CD4-positive, alpha-beta T cell treated with Interleukin-17A for 1 hour (primary cell): ENCODE measurements at regions not wholly inside any gene's neighbourhood (a gene's known extent, or its start where the extent isn't known, plus 50 kb on each side); places are given as distances from the start of the nearest gene placed in this dataset.
"Not testable (repeated sequence)": the region's sequence is repeated elsewhere in the genome, so short reads cannot be mapped to it uniquely, and the experiment has no call there.

Experiments
- DNase-seq: peaks from one replicate; pipeline ENCODE4 v3.0.0-alpha.2; 2020

DNA sequence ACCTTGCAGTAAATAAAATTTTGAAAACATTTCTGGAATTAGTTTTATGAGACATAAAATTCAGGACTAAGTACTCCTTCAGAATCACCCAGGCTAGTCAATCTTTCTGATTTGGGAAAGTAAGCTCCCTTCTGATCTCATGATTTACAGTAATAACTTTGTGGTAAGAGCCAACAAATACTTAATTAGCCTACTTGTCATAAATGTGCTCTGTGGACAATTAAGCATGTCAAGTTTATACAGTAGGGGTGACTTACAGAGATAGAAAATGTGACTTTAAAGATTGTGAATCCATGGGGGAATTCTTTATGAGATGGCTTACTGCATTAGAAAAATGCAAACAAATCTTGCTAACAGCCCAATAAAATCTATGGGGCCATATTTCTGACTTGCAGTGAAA lies 616.9 kb upstream of the GHITM start:
- DNase-seq: no peak

GRCh38 chr10:83522881-83523386 lies 616.4 kb upstream of the GHITM start:
- DNase-seq: no peak

DNA sequence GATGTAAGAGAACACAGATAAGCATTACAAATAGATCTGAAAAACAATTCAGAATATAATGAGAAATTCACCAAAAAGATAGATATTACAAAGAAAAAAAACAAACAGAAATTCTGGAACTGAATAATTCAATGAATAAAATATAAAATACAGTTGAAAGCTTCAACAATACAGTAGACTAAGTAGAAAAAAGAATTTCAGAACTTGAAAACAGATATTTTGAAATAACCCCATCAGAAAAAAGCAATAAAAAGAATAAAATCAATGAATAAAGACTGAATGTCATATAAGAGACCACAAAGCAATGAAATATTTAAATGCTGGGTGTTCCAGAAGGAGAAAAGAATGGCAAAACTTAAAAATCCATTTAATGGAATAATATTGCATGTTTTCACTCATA lies 611.4 kb upstream of the GHITM start:
- DNase-seq: no peak

DNA sequence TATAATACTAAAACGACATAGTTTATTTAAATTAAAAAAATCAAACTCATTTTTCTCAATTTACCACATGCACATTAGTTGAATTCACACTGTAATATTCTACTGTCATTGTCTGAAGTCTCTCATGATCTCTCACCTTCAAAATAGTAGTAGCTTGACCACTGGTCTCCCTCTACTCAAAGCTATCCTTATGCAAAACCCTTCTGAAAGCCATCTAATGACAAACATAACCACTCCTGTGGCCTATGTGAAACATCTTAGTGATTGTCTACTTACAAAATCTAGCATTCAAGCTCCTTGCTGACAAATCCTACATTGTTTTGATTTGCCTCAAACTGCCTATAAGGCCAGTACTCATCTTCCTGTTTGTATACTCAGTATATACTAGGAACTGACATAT lies 606.0 kb upstream of the GHITM start:
- DNase-seq: no peak

- no peak for DNase-seq
These were observed 602.9 kb upstream of the GHITM start for GRCh38 chr10:83536426-83536825.

DNA sequence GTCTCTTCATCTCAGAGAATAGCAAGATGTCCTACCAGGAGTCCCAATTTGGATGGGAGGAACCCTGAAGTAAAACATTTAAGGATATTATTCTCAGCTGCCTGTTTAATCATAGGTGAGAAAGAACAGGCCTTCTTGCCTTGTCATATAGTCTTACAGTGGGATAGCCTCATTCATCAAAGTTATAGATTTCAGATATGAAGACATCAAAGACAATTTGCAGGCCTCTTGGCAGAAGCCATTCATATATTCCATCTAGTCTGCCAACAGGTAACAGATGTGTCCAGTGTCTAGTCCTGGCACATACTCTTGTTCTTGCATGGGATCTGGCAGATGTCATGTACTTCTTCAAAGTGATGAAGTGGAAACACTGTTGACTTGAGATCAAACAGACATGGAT lies 601.3 kb upstream of the GHITM start:
- DNase-seq: no peak

- no peak for DNase-seq
These were observed 599.6 kb upstream of the GHITM start for GRCh38 chr10:83539528-83540308.

GRCh38 chr10:83541046-83541445 lies 598.3 kb upstream of the GHITM start:
- no peak for DNase-seq

GRCh38 chr10:83542774-83543411 lies 596.4 kb upstream of the GHITM start:
- DNase-seq: no peak

GRCh38 chr10:83543691-83544462 lies 595.4 kb upstream of the GHITM start:
- DNase-seq: no peak

- DNase-seq: no peak
These were observed 593.4 kb upstream of the GHITM start for GRCh38 chr10:83545901-83546391.

DNA sequence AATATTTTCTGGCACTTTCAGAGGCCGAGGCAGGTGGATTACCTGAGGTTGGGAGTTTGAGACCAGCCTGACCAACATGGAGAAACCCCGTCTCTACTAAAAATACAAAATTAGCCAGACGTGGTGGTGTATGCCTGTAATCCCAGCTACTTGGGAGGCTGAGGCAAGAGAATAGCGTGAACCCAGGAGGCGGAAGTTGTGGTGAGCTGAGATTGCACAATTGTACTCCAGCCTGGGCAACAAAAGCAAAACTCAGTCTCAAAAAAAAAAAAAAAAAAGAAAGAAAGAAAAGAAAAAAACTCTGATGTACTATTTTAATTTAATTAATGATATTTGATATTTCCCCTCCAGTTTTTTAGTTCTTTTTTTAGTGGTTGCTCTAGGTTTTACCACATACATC lies 588.1 kb upstream of the GHITM start:
- not testable (repeated sequence) for DNase-seq

- DNase-seq: no peak
These were observed 585.9 kb upstream of the GHITM start for GRCh38 chr10:83553366-83553765.

DNA sequence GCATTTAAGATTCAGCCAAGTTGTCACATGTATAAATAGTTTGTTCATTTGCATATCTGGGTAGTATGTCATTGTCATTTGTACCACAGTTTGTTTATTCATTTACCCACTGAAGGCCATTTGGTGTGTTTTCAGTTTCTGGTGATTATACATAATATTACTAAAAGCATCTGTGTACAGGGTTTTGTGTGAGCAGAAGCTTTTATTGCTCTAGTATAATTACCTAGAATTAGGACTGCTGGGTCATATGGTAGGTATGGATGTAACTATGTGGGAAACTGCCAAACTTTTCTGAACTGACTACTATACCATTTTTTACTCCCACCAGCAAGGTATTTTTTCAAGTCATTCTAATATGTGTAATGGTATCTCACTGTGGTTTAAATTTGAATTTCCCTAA lies 584.0 kb upstream of the GHITM start:
- no peak for DNase-seq

DNA sequence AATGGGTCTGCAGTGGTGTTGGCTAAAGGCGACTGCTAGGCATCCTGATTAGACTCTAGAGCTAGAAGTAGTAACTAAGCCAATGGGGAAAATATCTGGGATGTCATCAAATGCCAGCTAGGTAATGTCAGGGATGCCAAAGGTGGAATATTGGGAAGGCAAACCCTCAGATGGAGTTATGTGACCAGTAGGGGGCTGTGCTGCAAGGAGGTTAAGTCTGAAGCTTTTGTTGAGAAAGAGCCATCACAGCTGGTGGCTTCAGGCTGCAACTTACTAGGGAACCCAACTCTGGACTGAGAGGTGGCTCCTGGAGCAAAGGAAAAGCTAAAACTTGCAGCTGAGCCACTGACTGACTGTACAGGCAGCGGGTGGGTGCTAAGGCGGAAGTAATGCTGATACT lies 576.9 kb upstream of the GHITM start:
- DNase-seq: no peak

- DNase-seq: no peak
These were observed 574.3 kb upstream of the GHITM start for GRCh38 chr10:83564889-83565588.

- no peak for DNase-seq
These were observed 567.3 kb upstream of the GHITM start for GRCh38 chr10:83572036-83572435.

DNA sequence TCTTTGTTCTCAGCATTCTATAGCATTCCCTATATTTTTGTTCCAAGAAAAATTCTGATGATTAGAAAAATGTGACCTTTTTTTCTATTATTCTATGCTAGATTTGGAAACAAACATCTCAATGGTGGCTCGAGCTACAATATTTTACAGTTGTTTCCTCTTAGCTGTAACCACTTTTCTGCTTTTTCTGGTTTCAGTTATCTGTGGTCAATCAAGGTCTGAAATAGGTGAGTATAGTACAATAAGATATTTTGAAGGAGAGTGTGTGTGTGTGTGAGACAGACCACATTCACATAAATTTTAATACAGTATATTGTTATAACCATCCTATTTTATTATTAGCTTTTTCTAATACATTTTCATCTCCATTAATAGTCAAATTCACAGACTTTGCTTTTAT lies 564.5 kb upstream of the GHITM start:
- DNase-seq: no peak

DNA sequence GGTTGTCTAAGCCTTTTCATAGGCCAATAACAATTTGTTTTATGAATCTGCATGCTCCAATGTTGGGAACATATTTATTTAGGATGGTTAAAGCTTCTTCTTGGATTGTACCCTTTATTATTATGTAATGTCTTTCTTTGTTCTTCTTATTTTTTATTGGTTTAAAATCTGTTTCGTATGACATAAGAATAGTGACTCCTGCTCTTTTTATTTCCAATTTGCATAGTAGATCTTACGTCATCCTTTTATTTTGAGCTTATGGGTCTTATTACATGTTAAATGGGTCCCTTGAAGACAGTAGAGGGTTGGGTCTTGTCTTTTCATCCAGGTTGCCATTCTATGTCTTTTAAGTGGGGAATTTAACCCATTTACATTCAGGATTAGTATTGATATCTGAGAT lies 561.9 kb upstream of the GHITM start:
- DNase-seq: no peak

- DNase-seq: no peak
These were observed 558.8 kb upstream of the GHITM start for GRCh38 chr10:83580373-83581012.

- no peak for DNase-seq
These were observed 556.8 kb upstream of the GHITM start for GRCh38 chr10:83582407-83583095.

DNA sequence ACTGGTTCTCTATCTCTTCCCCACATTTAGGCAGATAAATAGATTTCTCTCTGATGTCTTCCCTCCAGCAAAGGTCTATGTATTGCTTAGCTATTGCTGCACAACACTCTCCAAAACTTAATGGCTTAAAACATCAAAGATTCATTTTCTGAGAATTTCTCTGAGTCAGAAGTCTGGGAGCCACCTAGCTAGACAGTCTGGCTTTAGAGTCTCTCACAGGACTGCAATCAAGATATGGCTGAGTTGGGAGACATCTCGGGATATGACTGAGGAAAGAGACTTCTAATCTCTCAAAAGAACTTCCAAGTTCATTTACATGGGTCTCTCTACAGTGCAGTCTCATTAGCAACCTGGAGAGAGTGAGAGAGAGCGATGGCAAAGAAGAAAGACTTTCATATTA lies 553.6 kb upstream of the GHITM start:
- no peak for DNase-seq
